Retinal pigment epithelial cell (primary cell): ENCODE measurements at regions not wholly inside any gene's neighbourhood (a gene's known extent, or its start where the extent isn't known, plus 50 kb on each side); places are given as distances from the start of the nearest gene placed in this dataset.
"Not testable (repeated sequence)": the region's sequence is repeated elsewhere in the genome, so short reads cannot be mapped to it uniquely, and the experiment has no call there.

Experiments
- DNase-seq: peaks from one replicate; pipeline ENCODE4 v3.0.0-alpha.2; 2010; ENCODE audit warnings: low read depth
- H3K4me3 ChIP-seq: 2 replicates; pipeline ENCODE4 v1.5.1; 2011; ENCODE audit warnings: mild to moderate bottlenecking, low read length, control low read depth, moderate library complexity

GRCh38 chr9:67708109-67708508 lies 150.6 kb upstream of the ANKRD20A1 start:
- H3K4me3 ChIP-seq, DNase-seq: not testable (repeated sequence)

GRCh38 chr9:67711429-67711828 lies 147.3 kb upstream of the ANKRD20A1 start:
- H3K4me3 ChIP-seq, DNase-seq: not testable (repeated sequence)

GRCh38 chr9:67711931-67712330 lies 146.8 kb upstream of the ANKRD20A1 start:
- not testable (repeated sequence) for H3K4me3 ChIP-seq, DNase-seq

- not testable (repeated sequence) for DNase-seq, H3K4me3 ChIP-seq
Measured at GRCh38 chr9:67712956-67713355, 145.8 kb upstream of the ANKRD20A1 start.

GRCh38 chr9:67717830-67718388 lies 140.8 kb upstream of the ANKRD20A1 start:
- not testable (repeated sequence) for H3K4me3 ChIP-seq

GRCh38 chr9:67720491-67720890 lies 138.2 kb upstream of the ANKRD20A1 start:
- DNase-seq, H3K4me3 ChIP-seq: not testable (repeated sequence)

More at GRCh38 chr9:67717830-67718388, 140.8 kb upstream of the ANKRD20A1 start:
- not testable (repeated sequence) for DNase-seq

GRCh38 chr9:67722460-67723090 lies 136.2 kb upstream of the ANKRD20A1 start:
- not testable (repeated sequence) for DNase-seq

GRCh38 chr9:67723185-67723584 lies 135.5 kb upstream of the ANKRD20A1 start:
- H3K4me3 ChIP-seq: peak overlapping the region; percentile 36
- DNase-seq: not testable (repeated sequence)

More at GRCh38 chr9:67722460-67723090, 136.2 kb upstream of the ANKRD20A1 start:
- H3K4me3 ChIP-seq: not testable (repeated sequence)

GRCh38 chr9:67724885-67725284 lies 133.8 kb upstream of the ANKRD20A1 start:
- DNase-seq, H3K4me3 ChIP-seq: not testable (repeated sequence)

GRCh38 chr9:67726213-67726988 lies 132.3 kb upstream of the ANKRD20A1 start:
- DNase-seq, H3K4me3 ChIP-seq: not testable (repeated sequence)

GRCh38 chr9:67763133-67763532 lies 95.6 kb upstream of the ANKRD20A1 start:
- H3K4me3 ChIP-seq, DNase-seq: not testable (repeated sequence)

GRCh38 chr9:67771807-67772206 lies 86.9 kb upstream of the ANKRD20A1 start:
- H3K4me3 ChIP-seq, DNase-seq: not testable (repeated sequence)

- not testable (repeated sequence) for H3K4me3 ChIP-seq, DNase-seq
Measured at GRCh38 chr9:67800170-67800569, 58.6 kb upstream of the ANKRD20A1 start.
